IMR-90 (cell line): ENCODE measurements at regions not wholly inside any gene's neighbourhood (a gene's known extent, or its start where the extent isn't known, plus 50 kb on each side); places are given as distances from the start of the nearest gene placed in this dataset.

Experiments used
- ATAC-seq: fragments of 200-7000 bp; cut with Tn5 transposase; 2 replicates; pipeline ENCODE4 v1.9.1; 2020; ENCODE audit warnings: low read depth, mild to moderate bottlenecking, moderate library complexity
- BruUV-seq: library from RNA; stranded (reverse); fragments of 400-500 nt; replicated peaks from 2 replicates; lab custom pipeline; 2021; lab: Mats Ljungman, UMichigan
- CTCF ChIA-PET: fragments of 300-600 bp; formaldehyde crosslinking; extraction: SDS; loops from one replicate; lab custom pipeline; 2021; ENCODE audit warnings: antibody characterized with exemption; lab: Yijun Ruan, JAX
- POLR2A ChIA-PET: fragments of 300-600 bp; sonication (Branson Sonifier 250); formaldehyde crosslinking; loops from one replicate; lab custom pipeline; 2022; ENCODE audit warnings: antibody characterized with exemption; ENCODE audit not compliant: unreplicated experiment; lab: Charles Lee
- DNase-seq: peaks from one replicate; pipeline ENCODE4 v3.0.0; 2013
- H2AFZ ChIP-seq: replicated peaks from 2 replicates; pipeline ENCODE3; 2013; ENCODE audit warnings: low read length, mild to moderate bottlenecking; ENCODE audit not compliant: poor library complexity
- H2AK5ac ChIP-seq: 2 replicates; pipeline ENCODE4 v1.6.1; 2013; ENCODE audit warnings: low read depth, low read length, inconsistent platforms
- H2AK9ac ChIP-seq: replicated peaks from 2 replicates; pipeline ENCODE3; 2013; ENCODE audit warnings: mild to moderate bottlenecking, low read depth, low read length, moderate library complexity; ENCODE audit not compliant: poor library complexity
- H2BK120ac ChIP-seq: 2 replicates; pipeline ENCODE4 v1.6.1; 2013; ENCODE audit warnings: low read depth, low read length, inconsistent platforms
- H2BK15ac ChIP-seq: 3 replicates; pipeline ENCODE4 v1.6.1; 2013; ENCODE audit warnings: low read depth, low read length, inconsistent platforms
- H2BK20ac ChIP-seq: 2 replicates; pipeline ENCODE4 v1.6.1; 2013; ENCODE audit warnings: low read depth, mild to moderate bottlenecking, inconsistent platforms, low read length, moderate library complexity
- H2BK5ac ChIP-seq: 2 replicates; pipeline ENCODE4 v1.6.1; 2013; ENCODE audit warnings: mild to moderate bottlenecking, low read depth, low read length, inconsistent platforms; ENCODE audit not compliant: poor library complexity, severe bottlenecking
- H3K14ac ChIP-seq: replicated peaks from 2 replicates; pipeline ENCODE4 v1.6.1; 2013; ENCODE audit warnings: low read depth, low read length, inconsistent platforms
- H3K18ac ChIP-seq: 2 replicates; pipeline ENCODE4 v1.6.1; 2013; ENCODE audit warnings: low read depth, low read length, control low read depth
- H3K23ac ChIP-seq: 2 replicates; pipeline ENCODE4 v1.6.1; 2013; ENCODE audit warnings: low read depth, low read length, inconsistent platforms
- H3K27ac ChIP-seq: 2 replicates; pipeline ENCODE4 v1.5.1; 2013; ENCODE audit warnings: mild to moderate bottlenecking, control low read depth, low read length; ENCODE audit not compliant: insufficient read depth
- H3K27me3 ChIP-seq: 2 replicates; pipeline ENCODE4 v1.6.1; 2013; ENCODE audit warnings: low read length; ENCODE audit not compliant: control insufficient read depth, insufficient read depth
- H3K36me3 ChIP-seq: 2 replicates; pipeline ENCODE4 v1.6.1; 2013; ENCODE audit warnings: low read length, mixed read lengths; ENCODE audit not compliant: control insufficient read depth, insufficient read depth
- H3K4ac ChIP-seq: 2 replicates; pipeline ENCODE4 v1.6.1; 2013; ENCODE audit warnings: low read depth, low read length, inconsistent platforms
- H3K4me1 ChIP-seq: 2 replicates; pipeline ENCODE4 v1.6.1; 2013; ENCODE audit warnings: low read length, mixed read lengths; ENCODE audit not compliant: control insufficient read depth, insufficient read depth
- H3K4me2 ChIP-seq: 2 replicates; pipeline ENCODE4 v1.6.1; 2013; ENCODE audit warnings: low read depth, mild to moderate bottlenecking, control low read depth, low read length, moderate library complexity
- H3K4me3 ChIP-seq: 2 replicates; pipeline ENCODE4 v1.5.1; 2013; ENCODE audit warnings: low read depth, mild to moderate bottlenecking, control low read depth, low read length, moderate library complexity; ENCODE audit not compliant: insufficient read depth
- H3K56ac ChIP-seq: 2 replicates; pipeline ENCODE4 v1.6.1; 2013; ENCODE audit warnings: low read length, inconsistent platforms; ENCODE audit not compliant: insufficient read depth; ENCODE audit errors: extremely low read depth
- H3K79me1 ChIP-seq, 2 experiments: 2 replicates each; pipeline ENCODE4 v1.6.1; 2013; ENCODE audit warnings: low read length in 2 of 2, inconsistent platforms in 1 of 2, low read depth in 1 of 2
- H3K9ac ChIP-seq: 2 replicates; pipeline ENCODE4 v1.6.1; 2013; ENCODE audit warnings: low read depth, low read length, control low read depth
- H3K9me1 ChIP-seq: 2 replicates; pipeline ENCODE4 v1.6.1; 2013; ENCODE audit warnings: low read length, inconsistent platforms; ENCODE audit not compliant: insufficient read depth
- H3K9me3 ChIP-seq: 2 replicates; pipeline ENCODE4 v1.6.1; 2013; ENCODE audit warnings: low read length; ENCODE audit not compliant: control insufficient read depth, insufficient read depth
- H4K20me1 ChIP-seq: 2 replicates; pipeline ENCODE4 v1.6.1; 2013; ENCODE audit warnings: low read length, inconsistent platforms; ENCODE audit not compliant: insufficient read depth
- H4K5ac ChIP-seq: 2 replicates; pipeline ENCODE4 v1.6.1; 2013; ENCODE audit warnings: mild to moderate bottlenecking, low read depth, low read length, control low read depth
- H4K8ac ChIP-seq, 2 experiments: 2 replicates each; pipeline ENCODE4 v1.6.1; 2013; ENCODE audit warnings: low read depth in 2 of 2, low read length in 2 of 2, control low read depth in 1 of 2, inconsistent platforms in 1 of 2
- H4K91ac ChIP-seq: 2 replicates; pipeline ENCODE4 v1.6.1; 2013; ENCODE audit warnings: low read depth, low read length, inconsistent platforms; ENCODE audit not compliant: insufficient read depth
- BHLHE40 ChIP-seq: fragments of 150-350 bp; IDR thresholded peaks from 2 replicates; pipeline ENCODE4 v1.6.1; 2016; ENCODE audit warnings: mild to moderate bottlenecking, low read depth, low read length
- MXI1 ChIP-seq: IDR thresholded peaks from 2 replicates; pipeline ENCODE4 v1.6.1; 2012; ENCODE audit warnings: low read depth, mild to moderate bottlenecking, low read length, moderate library complexity, borderline replicate concordance
- RAD21 ChIP-seq: IDR thresholded peaks from 2 replicates; pipeline ENCODE4 v1.6.1; 2012; ENCODE audit warnings: low read length, improper control_type of control experiment
- USF2 ChIP-seq: fragments of 150-350 bp; IDR thresholded peaks from 2 replicates; pipeline ENCODE4 v1.6.1; 2017; ENCODE audit warnings: mild to moderate bottlenecking, antibody characterized with exemption, low read length, low read depth
- WGBS, 2 experiments: methylation state at CpG; one replicate each; pipeline versions ENCODE4 v1.1.5 to v1.1.7; 2013; ENCODE audit warnings: missing lambda C conversion rate in 2 of 2; ENCODE audit not compliant: insufficient read length in 1 of 2; ENCODE audit errors: extremely low coverage in 2 of 2; 5-methylcytosine and 5-hydroxymethylcytosine counted together
- dilution Hi-C: fragments of 300-500 bp; cut with HindIII; formaldehyde crosslinking; loops from one replicate; pipeline ENCODE4 v1.14.3; 2018; ENCODE audit warnings: low sequenced_read_pairs; ENCODE audit not compliant: unreplicated experiment
- in situ Hi-C: fragments of 300-500 bp; cut with MboI; formaldehyde crosslinking; loops from 3 replicates; pipeline ENCODE4 v1.14.3; 2019; ENCODE audit warnings: low sequenced_read_pairs, inconsistent platforms, mixed read lengths
- intact Hi-C: fragments of 100-400 bp; cut with micrococcal nuclease; formaldehyde crosslinking; loops from 2 replicates; pipeline ENCODE4 v1.10.0; 2022

- Histone ChIP-seq H3K9me3 (0 out of 2 replicates have a peak, but pooled peaks cover 2% of the 10 kb centered on the region), H2AK5ac (no peak overlapping the region), H3K79me1 (no peaks in the 10 kb centered on the region), H3K9ac (no peak overlapping the region), H3K27me3 (no peaks in the 10 kb centered on the region), H4K8ac (no peak overlapping the region), H4K20me1 (no peaks in the 10 kb centered on the region), H3K4ac (no peak overlapping the region), H3K23ac (no peak overlapping the region), H3K4me1 (peaks cover 2% of the 10 kb centered on the region; the same call in 1 of the 2 replicates), H2BK15ac (no peak overlapping the region), H3K27ac (no peak overlapping the region), H2BK20ac (no peak overlapping the region), H3K9me1 (no peaks in the 10 kb centered on the region), H4K5ac (no peak overlapping the region), H2AK9ac (no peak overlapping the region), H3K4me3 (no peak overlapping the region), H3K18ac (no peak overlapping the region), H2BK5ac (no peak overlapping the region), H2BK120ac (no peak overlapping the region), H3K4me2 (no peak overlapping the region), H3K56ac (no peak overlapping the region), H2AFZ (no peak overlapping the region), H3K14ac (no peak overlapping the region), H3K36me3 (no peaks in the 10 kb centered on the region), H4K91ac (no peak overlapping the region)
- CTCF ChIA-PET: interaction anchor here (0.6 kb wide), 1 partner anchor 1664 kb away, joined by 8 read pairs; no protein-coding TSS in a partner anchor
- intact Hi-C loops (no loop called here), in situ Hi-C loops (no loop called here), dilution Hi-C loops (no loop called here)
- ATAC-seq (no peak), DNase-seq (no peak)
- BruUV-seq: no TSS peak
- WGBS, 2 experiments: no CpG with 5 or more reads among the region's 3 CpGs
- POLR2A ChIA-PET: no interaction called here
- no peak for TF ChIP-seq MXI1
- no peak for TF ChIP-seq RAD21
- no peak for TF ChIP-seq USF2
- no peak for TF ChIP-seq BHLHE40
Measured at GRCh38 chr9:89956907-89957306, 352.1 kb downstream of the GADD45G start.
